Endothelial cell (in vitro differentiated cells): ENCODE measurements at regions not wholly inside any gene's neighbourhood (a gene's known extent, or its start where the extent isn't known, plus 50 kb on each side); places are given as distances from the start of the nearest gene placed in this dataset.

Experiments used
- DNase-seq: peaks from one replicate; pipeline ENCODE4 v3.0.0; 2021; ENCODE audit warnings: low spot score
- H3K27ac Mint-ChIP-seq: one replicate; pipeline ENCODE4 v1.8.0; 2021; ENCODE audit warnings: mixed read lengths, inconsistent platforms; ENCODE audit not compliant: unreplicated experiment
- H3K27me3 Mint-ChIP-seq: one replicate; pipeline ENCODE4 v1.8.0; 2021; ENCODE audit warnings: mild to moderate bottlenecking, moderate library complexity, mixed read lengths, inconsistent platforms; ENCODE audit not compliant: unreplicated experiment
- H3K36me3 Mint-ChIP-seq: one replicate; pipeline ENCODE4 v1.8.0; 2021; ENCODE audit warnings: mild to moderate bottlenecking, low read depth, mixed read lengths, inconsistent platforms; ENCODE audit not compliant: unreplicated experiment
- H3K4me1 Mint-ChIP-seq: one replicate; pipeline ENCODE4 v1.8.0; 2021; ENCODE audit warnings: mild to moderate bottlenecking, mixed read lengths, inconsistent platforms; ENCODE audit not compliant: unreplicated experiment
- H3K4me3 Mint-ChIP-seq: one replicate; pipeline ENCODE4 v1.8.0; 2021; ENCODE audit warnings: mild to moderate bottlenecking, mixed read lengths, inconsistent platforms; ENCODE audit not compliant: unreplicated experiment
- H3K9me3 Mint-ChIP-seq: one replicate; pipeline ENCODE4 v1.8.0; 2021; ENCODE audit warnings: mixed read lengths, inconsistent platforms; ENCODE audit not compliant: unreplicated experiment
- TF ChIP-seq, protein P1 (sequence below): fragments of 200-600 bp; sonication (generic); IDR thresholded peaks from one replicate; pipeline ENCODE4 v1.5.0; 2021; ENCODE audit warnings: antibody characterized with exemption; ENCODE audit not compliant: unreplicated experiment

- H3K27ac Mint-ChIP-seq = no peak overlapping the region
- peaks cover 4% of the 10 kb centered on the region for H3K36me3 Mint-ChIP-seq
- no peak for DNase-seq
- TF ChIP-seq, protein P1, sequence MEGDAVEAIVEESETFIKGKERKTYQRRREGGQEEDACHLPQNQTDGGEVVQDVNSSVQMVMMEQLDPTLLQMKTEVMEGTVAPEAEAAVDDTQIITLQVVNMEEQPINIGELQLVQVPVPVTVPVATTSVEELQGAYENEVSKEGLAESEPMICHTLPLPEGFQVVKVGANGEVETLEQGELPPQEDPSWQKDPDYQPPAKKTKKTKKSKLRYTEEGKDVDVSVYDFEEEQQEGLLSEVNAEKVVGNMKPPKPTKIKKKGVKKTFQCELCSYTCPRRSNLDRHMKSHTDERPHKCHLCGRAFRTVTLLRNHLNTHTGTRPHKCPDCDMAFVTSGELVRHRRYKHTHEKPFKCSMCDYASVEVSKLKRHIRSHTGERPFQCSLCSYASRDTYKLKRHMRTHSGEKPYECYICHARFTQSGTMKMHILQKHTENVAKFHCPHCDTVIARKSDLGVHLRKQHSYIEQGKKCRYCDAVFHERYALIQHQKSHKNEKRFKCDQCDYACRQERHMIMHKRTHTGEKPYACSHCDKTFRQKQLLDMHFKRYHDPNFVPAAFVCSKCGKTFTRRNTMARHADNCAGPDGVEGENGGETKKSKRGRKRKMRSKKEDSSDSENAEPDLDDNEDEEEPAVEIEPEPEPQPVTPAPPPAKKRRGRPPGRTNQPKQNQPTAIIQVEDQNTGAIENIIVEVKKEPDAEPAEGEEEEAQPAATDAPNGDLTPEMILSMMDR = no peak
- H3K27me3 Mint-ChIP-seq = peaks cover 1% of the 10 kb centered on the region
- H3K4me3 Mint-ChIP-seq = no peak overlapping the region
- H3K9me3 Mint-ChIP-seq = no peaks in the 10 kb centered on the region
- H3K4me1 Mint-ChIP-seq = peaks cover 19% of the 10 kb centered on the region
Measured at GRCh38 chr6:106792536-106793236, 163.3 kb downstream of the QRSL1 start.

DNA sequence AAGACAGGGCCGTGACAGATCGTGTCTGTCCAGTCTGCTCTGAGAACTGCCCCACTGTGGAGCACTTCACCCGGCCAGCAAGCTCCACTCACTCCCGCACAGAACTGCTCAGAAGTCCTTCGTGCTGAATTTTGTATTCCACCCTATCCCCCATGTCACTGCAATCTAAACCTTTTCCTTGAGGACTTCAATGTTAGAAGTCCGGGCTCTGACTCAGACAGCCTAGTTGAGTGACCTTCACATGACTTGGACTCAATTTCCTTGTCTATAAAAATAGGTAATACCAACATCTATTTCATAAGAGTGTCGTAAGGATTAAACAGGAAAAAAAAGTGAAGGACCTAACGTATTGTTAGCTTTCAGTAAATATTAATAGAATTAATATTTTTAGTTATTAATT lies 161.6 kb downstream of the QRSL1 start:
- no peak for DNase-seq
- Mint-ChIP-seq H3K4me3 (no peak overlapping the region), H3K27me3 (no peaks in the 10 kb centered on the region), H3K4me1 (peaks cover 23% of the 10 kb centered on the region), H3K36me3 (peaks cover 4% of the 10 kb centered on the region), H3K9me3 (no peaks in the 10 kb centered on the region), H3K27ac (no peak overlapping the region)
- TF ChIP-seq, protein P1 = no peak

DNA sequence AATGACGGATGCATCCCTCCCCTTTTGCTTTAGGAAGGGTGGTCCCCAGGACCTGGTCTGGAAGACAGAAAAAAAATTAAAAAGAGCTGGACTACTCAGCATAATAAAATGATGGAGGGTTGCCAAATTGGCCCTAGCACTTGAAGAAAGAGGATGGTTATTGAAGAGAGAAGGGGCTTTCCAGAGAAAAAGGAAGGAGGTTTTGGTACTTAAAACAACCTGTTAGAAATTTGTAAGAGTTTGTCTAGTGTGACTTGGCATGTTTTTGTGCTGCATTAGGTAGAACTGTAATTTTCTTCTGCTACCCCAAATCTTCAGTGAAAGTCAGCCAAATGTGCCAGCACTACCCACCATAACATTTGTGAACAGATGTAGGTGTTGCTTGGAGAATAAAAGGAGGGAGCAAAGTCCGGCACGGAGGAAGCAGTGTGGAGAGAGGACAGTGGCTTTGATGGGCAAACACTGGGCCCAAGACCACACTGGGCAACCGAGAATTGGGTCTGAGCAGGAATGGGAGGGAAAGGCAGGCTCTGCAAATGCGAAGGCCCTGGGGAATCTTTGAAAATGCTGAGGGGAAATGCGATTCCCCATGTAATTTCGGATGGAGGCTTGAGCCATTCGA lies 160.9 kb downstream of the QRSL1 start:
- Mint-ChIP-seq H3K27me3 (no peaks in the 10 kb centered on the region), H3K36me3 (peaks cover 4% of the 10 kb centered on the region), H3K4me1 (peaks cover 18% of the 10 kb centered on the region), H3K9me3 (no peaks in the 10 kb centered on the region), H3K27ac (no peak overlapping the region), H3K4me3 (no peak overlapping the region)
- DNase-seq = no peak
- TF ChIP-seq, protein P1 = no peak

DNA sequence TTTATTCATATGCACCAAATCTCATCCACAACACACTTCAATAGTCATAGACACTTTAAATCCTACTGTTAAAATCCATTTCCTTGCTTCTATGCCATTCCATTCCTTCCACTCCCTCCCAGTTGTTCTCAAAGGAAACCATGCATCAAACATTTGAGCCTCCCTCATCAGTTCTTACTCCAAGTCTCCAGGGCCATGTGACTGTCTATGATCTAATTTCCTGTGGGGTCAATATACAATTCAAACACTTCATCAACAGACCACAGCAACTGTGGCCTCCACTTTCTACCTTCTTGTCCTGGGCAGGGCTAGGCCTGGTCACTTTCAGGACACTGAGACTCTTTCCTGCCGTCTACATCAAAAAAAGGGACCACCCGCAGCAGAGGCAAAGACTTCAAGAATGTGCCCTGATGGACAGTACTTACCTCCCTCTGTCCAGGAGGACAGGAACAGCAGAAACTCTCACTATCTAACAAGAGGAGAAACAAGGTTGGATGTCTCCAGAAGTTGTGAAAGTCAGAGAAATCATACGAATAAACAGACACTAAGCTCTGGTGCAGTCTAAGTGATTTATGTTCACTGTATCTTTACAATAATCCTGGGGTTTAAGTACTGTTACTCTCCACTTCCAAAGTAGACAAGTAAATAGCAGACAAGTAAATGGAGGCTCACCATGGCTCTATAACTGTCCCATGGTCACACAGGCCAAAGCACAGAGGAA lies 160.2 kb downstream of the QRSL1 start:
- no peak overlapping the region for H3K27ac Mint-ChIP-seq
- no peak for DNase-seq
- H3K4me3 Mint-ChIP-seq = no peak overlapping the region
- no peaks in the 10 kb centered on the region for H3K9me3 Mint-ChIP-seq
- TF ChIP-seq, protein P1 = no peak
- no peaks in the 10 kb centered on the region for H3K27me3 Mint-ChIP-seq
- H3K4me1 Mint-ChIP-seq = peaks cover 18% of the 10 kb centered on the region
- H3K36me3 Mint-ChIP-seq = peaks cover 4% of the 10 kb centered on the region

- no peaks in the 10 kb centered on the region for H3K27me3 Mint-ChIP-seq
- H3K36me3 Mint-ChIP-seq = peaks cover 4% of the 10 kb centered on the region
- no peak for DNase-seq
- H3K9me3 Mint-ChIP-seq = no peaks in the 10 kb centered on the region
- H3K4me3 Mint-ChIP-seq = no peak overlapping the region
- TF ChIP-seq, protein P1 = no peak
- no peak overlapping the region for H3K27ac Mint-ChIP-seq
- H3K4me1 Mint-ChIP-seq = peaks cover 18% of the 10 kb centered on the region
Measured at GRCh38 chr6:106788761-106789160, 159.4 kb downstream of the QRSL1 start.
